Memory B cell (primary cell): ENCODE measurements at regions not wholly inside any gene's neighbourhood (a gene's known extent, or its start where the extent isn't known, plus 50 kb on each side); places are given as distances from the start of the nearest gene placed in this dataset.
A peak's percentile ranks its signal among the peaks of the same experiment; 100 is the strongest.

Experiments
- ATAC-seq: fragments of 150-1000 bp; cut with Tn5 transposase; 2 replicates; pipeline ENCODE4 v1.10.0; 2021; ENCODE audit warnings: low read depth, mild to moderate bottlenecking, moderate library complexity
- DNase-seq, 2 donors: peaks; one replicate each; pipeline ENCODE4 v3.0.0; 2022; ENCODE audit warnings: low spot score in 2 of 2
- H3K27ac Mint-ChIP-seq: one replicate; pipeline ENCODE4 v1.8.0; 2022; ENCODE audit warnings: mild to moderate bottlenecking, moderate library complexity, mixed read lengths
- H3K27me3 Mint-ChIP-seq: one replicate; pipeline ENCODE4 v1.8.0; 2022; ENCODE audit warnings: mixed read lengths
- H3K36me3 Mint-ChIP-seq: one replicate; pipeline ENCODE4 v1.8.0; 2022; ENCODE audit warnings: mild to moderate bottlenecking, mixed read lengths
- H3K4me1 Mint-ChIP-seq: one replicate; pipeline ENCODE4 v1.8.0; 2022; ENCODE audit warnings: mixed read lengths
- H3K4me3 Mint-ChIP-seq: one replicate; pipeline ENCODE4 v1.8.0; 2022; ENCODE audit warnings: mild to moderate bottlenecking, moderate library complexity, mixed read lengths
- H3K9me3 Mint-ChIP-seq: one replicate; pipeline ENCODE4 v1.8.0; 2022; ENCODE audit warnings: mixed read lengths

- ATAC-seq: no peak
- DNase-seq: no peak
- H3K9me3 Mint-ChIP-seq: no peaks in the 10 kb centered on the region
- peaks cover 24% of the 10 kb centered on the region for H3K4me1 Mint-ChIP-seq
- peaks cover 3% of the 10 kb centered on the region for H3K36me3 Mint-ChIP-seq
- no peak overlapping the region for H3K4me3 Mint-ChIP-seq
- no peaks in the 10 kb centered on the region for H3K27me3 Mint-ChIP-seq
- peak overlapping the region; percentile 50 for H3K27ac Mint-ChIP-seq
Observed at GRCh38 chr14:89504091-89504490, 87.1 kb upstream of the FOXN3 start.

GRCh38 chr14:89503431-89503996 is 86.5 kb upstream of the FOXN3 start:
- ATAC-seq (peak; percentile 70), DNase-seq (no peak)
- Mint-ChIP-seq H3K27ac (peak overlapping the region; percentile 50), H3K27me3 (no peaks in the 10 kb centered on the region), H3K4me3 (no peak overlapping the region), H3K9me3 (no peaks in the 10 kb centered on the region), H3K4me1 (peaks cover 20% of the 10 kb centered on the region), H3K36me3 (peaks cover 3% of the 10 kb centered on the region)

- Mint-ChIP-seq H3K36me3 (peaks cover 3% of the 10 kb centered on the region), H3K4me3 (no peak overlapping the region), H3K9me3 (no peaks in the 10 kb centered on the region), H3K4me1 (peaks cover 17% of the 10 kb centered on the region), H3K27me3 (no peaks in the 10 kb centered on the region), H3K27ac (no peak overlapping the region)
- ATAC-seq (no peak), DNase-seq (no peak)
Observed at GRCh38 chr14:89502966-89503365, 85.9 kb upstream of the FOXN3 start.

GRCh38 chr14:89501381-89501780 is 84.3 kb upstream of the FOXN3 start:
- DNase-seq (no peak), ATAC-seq (no peak)
- Mint-ChIP-seq H3K9me3 (no peaks in the 10 kb centered on the region), H3K36me3 (peaks cover 3% of the 10 kb centered on the region), H3K27ac (no peak overlapping the region), H3K4me1 (peaks cover 17% of the 10 kb centered on the region), H3K4me3 (no peak overlapping the region), H3K27me3 (no peaks in the 10 kb centered on the region)

- Mint-ChIP-seq H3K36me3 (peaks cover 3% of the 10 kb centered on the region), H3K27me3 (no peaks in the 10 kb centered on the region), H3K4me3 (no peak overlapping the region), H3K27ac (no peak overlapping the region), H3K4me1 (peaks cover 22% of the 10 kb centered on the region), H3K9me3 (no peaks in the 10 kb centered on the region)
- ATAC-seq: no peak
- no peak for DNase-seq
Observed at GRCh38 chr14:89500303-89500702, 83.3 kb upstream of the FOXN3 start.

GRCh38 chr14:89498878-89499277 is 81.8 kb upstream of the FOXN3 start:
- DNase-seq (no peak), ATAC-seq (no peak)
- H3K4me3 Mint-ChIP-seq: no peak overlapping the region
- no peak overlapping the region for H3K27ac Mint-ChIP-seq
- peaks cover 3% of the 10 kb centered on the region for H3K36me3 Mint-ChIP-seq
- no peaks in the 10 kb centered on the region for H3K27me3 Mint-ChIP-seq
- H3K4me1 Mint-ChIP-seq: peaks cover 22% of the 10 kb centered on the region
- H3K9me3 Mint-ChIP-seq: no peaks in the 10 kb centered on the region

- Mint-ChIP-seq H3K27me3 (no peaks in the 10 kb centered on the region), H3K36me3 (peaks cover 5% of the 10 kb centered on the region), H3K27ac (peak overlapping the region; percentile 95), H3K9me3 (no peaks in the 10 kb centered on the region), H3K4me1 (peaks cover 23% of the 10 kb centered on the region), H3K4me3 (no peak overlapping the region)
- DNase-seq: no peak
- ATAC-seq: no peak
Observed at GRCh38 chr14:89495718-89496117, 78.7 kb upstream of the FOXN3 start.

GRCh38 chr14:89493877-89494634 is 77.0 kb upstream of the FOXN3 start:
- H3K27ac Mint-ChIP-seq: peak overlapping the region; percentile 95

GRCh38 chr14:89493406-89493805 is 76.4 kb upstream of the FOXN3 start:
- H3K9me3 Mint-ChIP-seq: no peaks in the 10 kb centered on the region
- ATAC-seq (no peak), DNase-seq (no peak)
- peak overlapping the region; percentile 56 for H3K4me3 Mint-ChIP-seq
- peak overlapping the region; percentile 95 for H3K27ac Mint-ChIP-seq
- peaks cover 2% of the 10 kb centered on the region for H3K36me3 Mint-ChIP-seq
- no peaks in the 10 kb centered on the region for H3K27me3 Mint-ChIP-seq
- peaks cover 23% of the 10 kb centered on the region for H3K4me1 Mint-ChIP-seq

More at GRCh38 chr14:89493877-89494634, 77.0 kb upstream of the FOXN3 start:
- peak overlapping the region; percentile 56 for H3K4me3 Mint-ChIP-seq
- peaks cover 23% of the 10 kb centered on the region for H3K4me1 Mint-ChIP-seq
- H3K36me3 Mint-ChIP-seq: peaks cover 2% of the 10 kb centered on the region
- DNase-seq (peak; percentile 37 to 71), ATAC-seq (peak; percentile 100)
- no peaks in the 10 kb centered on the region for H3K27me3 Mint-ChIP-seq
- no peaks in the 10 kb centered on the region for H3K9me3 Mint-ChIP-seq

GRCh38 chr14:89491711-89492381 is 74.8 kb upstream of the FOXN3 start:
- Mint-ChIP-seq H3K27me3 (no peaks in the 10 kb centered on the region), H3K27ac (peak overlapping the region; percentile 75), H3K9me3 (no peaks in the 10 kb centered on the region), H3K36me3 (peaks cover 2% of the 10 kb centered on the region), H3K4me1 (peaks cover 23% of the 10 kb centered on the region), H3K4me3 (no peak overlapping the region)
- ATAC-seq (no peak), DNase-seq (no peak)

- Mint-ChIP-seq H3K27me3 (no peaks in the 10 kb centered on the region), H3K27ac (peak overlapping the region; percentile 51), H3K9me3 (no peaks in the 10 kb centered on the region), H3K4me1 (peaks cover 22% of the 10 kb centered on the region), H3K36me3 (peaks cover 9% of the 10 kb centered on the region), H3K4me3 (no peak overlapping the region)
- no peak for ATAC-seq
- DNase-seq: no peak
Observed at GRCh38 chr14:89490466-89490865, 73.4 kb upstream of the FOXN3 start.

GRCh38 chr14:89489761-89490437 is 72.9 kb upstream of the FOXN3 start:
- Mint-ChIP-seq H3K27ac (no peak overlapping the region), H3K9me3 (no peaks in the 10 kb centered on the region), H3K27me3 (no peaks in the 10 kb centered on the region), H3K4me3 (no peak overlapping the region), H3K4me1 (peaks cover 21% of the 10 kb centered on the region), H3K36me3 (peaks cover 11% of the 10 kb centered on the region)
- ATAC-seq: no peak
- no peak for DNase-seq

GRCh38 chr14:89486961-89487360 is 69.9 kb upstream of the FOXN3 start:
- Mint-ChIP-seq H3K36me3 (peaks cover 14% of the 10 kb centered on the region), H3K4me3 (no peak overlapping the region), H3K4me1 (peaks cover 7% of the 10 kb centered on the region), H3K9me3 (no peaks in the 10 kb centered on the region), H3K27ac (no peak overlapping the region), H3K27me3 (no peaks in the 10 kb centered on the region)
- DNase-seq (no peak), ATAC-seq (no peak)

GRCh38 chr14:89486505-89486904 is 69.5 kb upstream of the FOXN3 start:
- ATAC-seq (no peak), DNase-seq (no peak)
- Mint-ChIP-seq H3K9me3 (no peaks in the 10 kb centered on the region), H3K4me3 (no peak overlapping the region), H3K27me3 (no peaks in the 10 kb centered on the region), H3K36me3 (peaks cover 16% of the 10 kb centered on the region), H3K27ac (no peak overlapping the region), H3K4me1 (peaks cover 7% of the 10 kb centered on the region)
